ENCODE measurements at regions not wholly inside any gene's neighbourhood (a gene's known extent, or its start where the extent isn't known, plus 50 kb on each side); places are given as distances from the start of the nearest gene placed in this dataset.

- no peak for TF ChIP-seq CTCF (IDR thresholded peaks at IDR 0.05)
- no peaks in the 10 kb centered on the region for H3K4me1 Mint-ChIP-seq (ENCODE audit: unreplicated experiment)
- no peaks in the 10 kb centered on the region for H3K27me3 Mint-ChIP-seq (ENCODE audit: unreplicated experiment)
- no peak overlapping the region for H3K27ac Mint-ChIP-seq (ENCODE audit: unreplicated experiment)
- no peak for DNase-seq (ENCODE audit: extremely low spot score, unreplicated experiment)
- H3K9me3 Mint-ChIP-seq (ENCODE audit: unreplicated experiment), result no peaks in the 10 kb centered on the region
- H3K36me3 Mint-ChIP-seq (ENCODE audit: unreplicated experiment), result no peaks in the 10 kb centered on the region
- no peak overlapping the region for H3K4me3 Mint-ChIP-seq (ENCODE audit: unreplicated experiment)
Observed at GRCh38 chr14:29390081-29390832, 537.4 kb downstream of the PRKD1 start.

- no peak for TF ChIP-seq CTCF (IDR thresholded peaks at IDR 0.05)
- Mint-ChIP-seq H3K9me3 (ENCODE audit: unreplicated experiment) (no peaks in the 10 kb centered on the region), H3K4me1 (ENCODE audit: unreplicated experiment) (no peaks in the 10 kb centered on the region), H3K36me3 (ENCODE audit: unreplicated experiment) (no peaks in the 10 kb centered on the region), H3K4me3 (ENCODE audit: unreplicated experiment) (no peak overlapping the region), H3K27ac (ENCODE audit: unreplicated experiment) (no peak overlapping the region), H3K27me3 (ENCODE audit: unreplicated experiment) (no peaks in the 10 kb centered on the region)
- no peak for DNase-seq (ENCODE audit: extremely low spot score, unreplicated experiment)
Observed at GRCh38 chr14:29391231-29391630, 536.4 kb downstream of the PRKD1 start.

- H3K4me1 Mint-ChIP-seq (ENCODE audit: unreplicated experiment), result no peaks in the 10 kb centered on the region
- no peaks in the 10 kb centered on the region for H3K9me3 Mint-ChIP-seq (ENCODE audit: unreplicated experiment)
- DNase-seq (ENCODE audit: extremely low spot score, unreplicated experiment), result no peak
Observed at GRCh38 chr14:29391801-29392200, 535.8 kb downstream of the PRKD1 start.

GRCh38 chr14:29392287-29392686 is 535.4 kb downstream of the PRKD1 start:
- Mint-ChIP-seq H3K4me1 (ENCODE audit: unreplicated experiment) (no peaks in the 10 kb centered on the region), H3K4me3 (ENCODE audit: unreplicated experiment) (no peak overlapping the region), H3K27ac (ENCODE audit: unreplicated experiment) (no peak overlapping the region), H3K36me3 (ENCODE audit: unreplicated experiment) (no peaks in the 10 kb centered on the region), H3K27me3 (ENCODE audit: unreplicated experiment) (no peaks in the 10 kb centered on the region), H3K9me3 (ENCODE audit: unreplicated experiment) (no peaks in the 10 kb centered on the region)
- DNase-seq (ENCODE audit: extremely low spot score, unreplicated experiment), result no peak
- TF ChIP-seq CTCF (IDR thresholded peaks at IDR 0.05), result no peak

More at GRCh38 chr14:29391801-29392200, 535.8 kb downstream of the PRKD1 start:
- Mint-ChIP-seq H3K4me3 (ENCODE audit: unreplicated experiment) (no peak overlapping the region), H3K27me3 (ENCODE audit: unreplicated experiment) (no peaks in the 10 kb centered on the region), H3K27ac (ENCODE audit: unreplicated experiment) (no peak overlapping the region), H3K36me3 (ENCODE audit: unreplicated experiment) (no peaks in the 10 kb centered on the region)
- no peak for TF ChIP-seq CTCF (IDR thresholded peaks at IDR 0.05)

GRCh38 chr14:29403091-29403490 is 524.6 kb downstream of the PRKD1 start:
- H3K9me3 Mint-ChIP-seq (ENCODE audit: unreplicated experiment), result peaks cover 15% of the 10 kb centered on the region
- H3K36me3 Mint-ChIP-seq (ENCODE audit: unreplicated experiment), result no peaks in the 10 kb centered on the region
- no peak overlapping the region for H3K4me3 Mint-ChIP-seq (ENCODE audit: unreplicated experiment)
- DNase-seq (ENCODE audit: extremely low spot score, unreplicated experiment), result no peak
- no peak overlapping the region for H3K27ac Mint-ChIP-seq (ENCODE audit: unreplicated experiment)
- TF ChIP-seq CTCF (IDR thresholded peaks at IDR 0.05), result no peak
- H3K4me1 Mint-ChIP-seq (ENCODE audit: unreplicated experiment), result no peaks in the 10 kb centered on the region
- no peaks in the 10 kb centered on the region for H3K27me3 Mint-ChIP-seq (ENCODE audit: unreplicated experiment)
